WI38 (cell line): ENCODE measurements at regions not wholly inside any gene's neighbourhood (a gene's known extent, or its start where the extent isn't known, plus 50 kb on each side); places are given as distances from the start of the nearest gene placed in this dataset.

Experiments
- H3K4me3 ChIP-seq: 2 replicates; pipeline ENCODE4 v1.5.1; 2011; ENCODE audit warnings: low read depth, mild to moderate bottlenecking, control low read depth, low read length
- CTCF ChIP-seq: IDR thresholded peaks from 2 replicates; pipeline ENCODE4 v1.5.1; 2012; ENCODE audit warnings: low read depth, mild to moderate bottlenecking, control low read depth, low read length

GRCh38 chr3:94909726-94910125 is 846.9 kb downstream of the NSUN3 start:
- H3K4me3 ChIP-seq: no peak overlapping the region
- TF ChIP-seq CTCF: no peak

- H3K4me3 ChIP-seq: no peak overlapping the region
- no peak for TF ChIP-seq CTCF
Measured at GRCh38 chr3:94912656-94913055, 849.8 kb downstream of the NSUN3 start.

GRCh38 chr3:94927175-94927574 is 864.3 kb downstream of the NSUN3 start:
- TF ChIP-seq CTCF: no peak
- no peak overlapping the region for H3K4me3 ChIP-seq

GRCh38 chr3:94928921-94929320 is 866.1 kb downstream of the NSUN3 start:
- no peak overlapping the region for H3K4me3 ChIP-seq
- TF ChIP-seq CTCF: no peak

- TF ChIP-seq CTCF: no peak
- H3K4me3 ChIP-seq: no peak overlapping the region
Measured at GRCh38 chr3:94935738-94936580, 873.1 kb downstream of the NSUN3 start.

GRCh38 chr3:94937980-94938379 is 875.1 kb downstream of the NSUN3 start:
- no peak overlapping the region for H3K4me3 ChIP-seq
- no peak for TF ChIP-seq CTCF

- no peak for TF ChIP-seq CTCF
- H3K4me3 ChIP-seq: no peak overlapping the region
Measured at GRCh38 chr3:94946683-94947082, 883.8 kb downstream of the NSUN3 start.
